OCI-M2 (cell line): ENCODE measurements at regions not wholly inside any gene's neighbourhood (a gene's known extent, or its start where the extent isn't known, plus 50 kb on each side); places are given as distances from the start of the nearest gene placed in this dataset.

Experiments used
- DNase-seq: peaks from one replicate; lab custom pipeline; 2025; ENCODE audit not compliant: unreplicated experiment; lab: John Stamatoyannopoulos, UW

DNA sequence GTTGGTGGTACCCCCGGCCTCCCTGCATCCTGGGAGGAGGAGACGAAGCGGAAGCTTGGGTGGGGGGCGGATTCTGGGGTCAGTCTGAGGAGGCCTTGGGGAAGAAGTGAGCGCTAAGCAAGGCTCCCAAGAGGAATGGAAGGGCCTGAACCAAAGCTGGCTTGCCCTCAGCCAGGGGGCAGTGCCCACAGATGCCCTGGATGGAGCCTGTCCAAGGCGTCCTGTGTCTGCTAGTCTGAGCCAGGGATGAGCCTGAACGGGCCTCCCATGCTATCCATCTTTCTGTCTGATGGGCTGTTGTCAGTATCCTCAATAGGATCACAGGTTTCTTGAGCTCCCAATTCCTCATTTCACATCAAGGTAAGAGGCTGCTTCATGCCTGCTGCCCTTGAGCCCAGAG lies 122.3 kb upstream of the LHX1 start:
- no peak for DNase-seq

DNA sequence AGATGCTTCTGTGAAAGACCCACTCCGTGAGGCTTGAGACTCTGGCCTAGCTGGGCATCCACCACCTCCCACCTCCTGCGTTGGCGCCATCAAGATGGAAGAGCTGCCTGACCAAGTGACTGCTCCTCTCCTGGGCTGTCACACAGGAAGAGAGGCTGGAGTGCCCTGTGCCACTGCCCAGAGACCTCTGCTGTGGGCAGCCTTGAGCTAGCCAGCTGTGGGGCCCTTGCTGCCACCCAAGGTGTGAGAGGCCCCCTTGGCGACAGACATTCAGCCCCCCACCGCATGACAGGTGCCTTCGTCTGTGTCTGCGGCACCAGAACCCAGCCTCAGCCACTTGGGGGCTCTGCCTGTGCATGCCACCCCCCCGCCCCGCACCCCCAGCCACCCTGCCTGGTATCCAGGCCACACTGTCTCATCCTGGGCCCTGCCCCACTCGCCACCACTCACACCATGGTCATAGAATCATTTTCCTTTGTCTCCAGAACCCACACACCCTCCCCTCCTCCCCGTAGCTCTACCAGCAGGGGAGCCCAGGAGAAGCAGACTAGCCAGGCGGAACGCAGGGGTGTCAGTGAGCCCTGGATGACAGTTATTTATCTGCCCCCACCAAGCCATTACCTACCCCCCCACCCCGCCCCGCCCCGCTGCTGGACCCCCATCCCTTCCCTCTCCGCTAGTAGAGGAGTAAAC lies 120.9 kb upstream of the LHX1 start:
- DNase-seq = no peak

DNA sequence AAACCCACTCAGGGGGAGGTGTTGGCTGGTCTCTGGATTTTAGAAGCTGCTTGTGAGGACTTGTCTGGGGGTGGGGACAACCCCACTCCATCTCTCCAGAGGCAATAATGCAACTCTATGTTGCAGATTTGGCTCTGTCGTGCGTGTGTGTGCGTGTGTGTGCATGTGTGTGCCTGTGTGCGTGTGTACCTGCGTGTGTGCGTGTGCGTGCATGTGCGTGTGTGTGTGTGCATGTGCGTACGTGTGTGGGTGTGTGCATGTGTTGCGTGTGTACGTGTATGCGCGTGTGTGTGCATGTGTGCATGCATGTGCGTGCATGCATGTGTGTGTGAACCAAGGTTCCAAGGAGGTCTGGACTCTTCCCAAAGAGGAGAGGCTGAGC lies 120.4 kb upstream of the LHX1 start:
- no peak for DNase-seq

DNA sequence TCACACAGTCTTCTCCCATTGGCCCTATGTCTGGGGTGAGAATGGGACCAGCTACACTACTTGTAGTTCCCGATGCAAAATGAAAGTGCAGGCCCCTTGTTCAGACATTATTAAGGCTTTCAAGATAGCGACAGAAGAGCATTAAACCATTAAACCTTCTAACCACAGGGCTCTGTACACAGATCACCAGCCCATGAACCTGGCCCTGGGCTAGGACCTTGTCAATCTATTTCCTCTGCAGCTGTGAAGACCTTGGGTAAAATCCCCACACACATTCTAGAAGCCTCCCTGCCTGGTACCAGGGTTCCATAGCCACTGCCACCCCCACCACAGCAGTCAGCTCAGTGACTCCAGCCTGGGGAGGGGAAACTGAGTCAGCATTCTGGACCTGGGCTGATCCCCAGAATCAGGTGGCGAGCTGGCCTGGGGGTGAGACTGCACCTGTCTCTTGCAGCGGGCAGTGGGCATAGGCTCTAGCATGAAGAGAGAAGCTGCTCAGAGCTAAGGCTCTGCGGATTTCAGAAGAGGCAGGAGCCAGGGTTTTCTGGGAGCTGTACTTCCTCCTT lies 119.7 kb upstream of the LHX1 start:
- DNase-seq = no peak

- DNase-seq = no peak
Measured at GRCh38 chr17:36818134-36818825, 119.0 kb upstream of the LHX1 start.

DNA sequence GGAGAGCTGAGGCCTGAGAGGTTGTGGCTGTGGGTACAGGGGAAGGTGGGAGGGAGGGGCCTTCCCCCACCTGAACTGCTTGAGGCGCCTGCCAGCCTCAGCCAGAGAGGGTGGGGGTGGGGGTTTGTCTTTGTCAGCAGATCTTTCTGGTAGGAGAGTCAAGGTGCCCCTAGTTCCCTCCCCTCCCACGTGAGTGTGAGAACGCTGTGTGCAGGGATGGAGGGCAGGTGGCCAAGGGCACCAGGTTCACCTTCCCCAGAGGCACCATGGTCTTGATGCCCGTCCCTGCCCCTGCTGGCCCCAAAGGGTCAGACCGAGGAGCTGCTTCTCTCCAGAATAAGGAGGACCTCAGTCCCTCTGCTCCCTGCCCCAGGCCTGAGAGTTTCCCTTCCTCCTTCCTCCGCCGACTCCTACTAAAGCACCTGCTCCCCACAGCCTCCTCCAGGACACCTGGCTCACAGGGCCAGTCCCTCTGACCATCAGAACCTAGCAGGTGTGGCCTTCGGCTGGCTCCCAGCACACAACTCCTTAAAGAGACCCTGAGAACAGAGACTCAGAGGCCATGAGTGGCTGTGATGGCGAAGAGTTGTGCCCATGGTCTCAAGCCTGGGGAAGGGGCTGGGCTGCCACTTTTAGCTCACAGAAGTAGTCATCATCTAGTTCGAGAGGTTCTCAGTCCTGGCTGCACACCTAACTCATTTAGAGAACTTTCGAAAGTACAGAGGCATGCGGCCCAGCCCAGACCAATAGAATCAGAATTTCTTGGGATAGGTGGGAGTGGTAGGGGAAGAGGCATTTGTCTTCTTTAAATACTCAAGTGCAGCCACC lies 113.2 kb upstream of the LHX1 start:
- no peak for DNase-seq

DNA sequence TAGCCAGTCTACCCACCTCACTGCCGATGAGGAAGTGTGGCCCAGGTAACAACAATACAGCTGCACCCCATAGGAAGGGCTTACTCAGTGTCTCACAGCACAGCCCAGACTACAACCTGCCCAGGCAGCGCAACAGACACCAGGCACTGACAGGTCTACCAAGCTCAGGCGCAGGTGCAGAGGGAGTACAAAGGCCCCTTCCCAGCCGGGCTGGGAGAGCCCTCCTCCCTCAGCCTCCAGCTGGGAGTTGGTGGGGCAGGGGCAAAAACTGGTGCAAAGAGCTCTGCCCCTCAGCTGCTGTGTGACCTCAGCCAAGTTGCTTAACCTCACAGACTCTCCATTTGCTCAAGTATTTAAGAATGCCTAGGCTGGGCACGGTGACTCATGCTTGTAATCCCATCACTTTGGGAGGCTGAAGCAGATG lies 112.6 kb upstream of the LHX1 start:
- DNase-seq = no peak

GRCh38 chr17:36825113-36825512 lies 112.2 kb upstream of the LHX1 start:
- no peak for DNase-seq

DNA sequence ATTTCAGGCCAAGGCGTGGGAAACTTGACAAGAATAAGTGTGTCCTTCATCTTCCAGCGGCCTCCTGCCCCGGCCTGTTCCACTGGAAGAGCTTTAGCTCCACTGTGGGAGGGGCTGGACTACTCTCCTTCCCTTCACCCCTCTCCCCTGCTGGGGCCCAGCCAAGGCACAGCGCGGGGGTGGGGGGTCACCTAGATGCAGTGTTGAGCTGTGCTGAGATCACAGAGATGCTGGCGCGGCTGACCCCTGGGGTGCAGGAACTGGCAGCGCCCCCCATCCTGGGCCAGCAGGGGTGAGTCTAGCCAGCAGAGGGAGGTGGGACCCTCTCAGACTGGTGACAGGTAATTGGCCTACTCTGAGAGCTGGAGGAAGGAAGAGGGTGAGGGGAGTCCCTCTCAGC lies 111.8 kb upstream of the LHX1 start:
- DNase-seq = no peak

DNA sequence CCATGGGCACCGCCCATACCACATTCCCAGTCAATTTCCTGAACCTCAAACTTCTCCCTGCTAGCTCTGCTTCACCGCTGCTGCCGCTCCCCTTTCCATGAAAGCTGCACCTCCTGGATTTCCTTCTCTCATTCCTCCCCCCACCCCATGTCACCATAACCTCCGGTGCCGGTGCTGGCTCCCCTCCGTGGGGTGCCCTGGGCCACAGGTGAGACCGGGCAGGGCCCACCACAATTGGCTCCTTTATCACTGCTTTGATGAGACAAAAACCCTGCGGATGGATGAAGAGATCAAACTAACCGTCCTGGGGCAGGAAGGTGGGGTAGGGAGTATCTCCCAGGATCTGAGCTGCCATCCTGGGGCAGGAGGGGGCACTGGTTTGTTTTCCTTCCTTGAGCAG lies 111.3 kb upstream of the LHX1 start:
- DNase-seq = no peak

- DNase-seq = no peak
Measured at GRCh38 chr17:36827081-36827480, 110.2 kb upstream of the LHX1 start.

- no peak for DNase-seq
Measured at GRCh38 chr17:36829676-36830075, 107.6 kb upstream of the LHX1 start.

GRCh38 chr17:36833279-36833678 lies 104.0 kb upstream of the LHX1 start:
- DNase-seq = no peak

DNA sequence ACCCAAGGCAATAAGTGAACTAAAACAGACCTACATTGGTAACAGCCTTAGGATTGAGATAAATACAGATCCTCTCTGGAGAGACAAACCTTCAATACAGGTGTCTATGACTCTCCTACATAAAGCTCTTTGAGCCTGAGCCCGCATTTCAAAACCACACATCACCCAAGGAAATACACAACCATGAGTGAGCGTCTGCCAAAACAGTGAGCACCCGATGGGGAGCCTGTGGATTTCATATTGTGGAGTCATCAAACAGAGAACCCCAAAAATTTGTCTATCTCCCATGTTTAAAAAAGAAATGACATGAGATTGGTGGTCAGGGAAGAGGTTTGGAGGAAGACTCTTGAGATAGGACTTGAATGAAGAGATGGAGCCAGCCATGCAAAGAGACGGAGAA lies 102.2 kb upstream of the LHX1 start:
- no peak for DNase-seq

DNA sequence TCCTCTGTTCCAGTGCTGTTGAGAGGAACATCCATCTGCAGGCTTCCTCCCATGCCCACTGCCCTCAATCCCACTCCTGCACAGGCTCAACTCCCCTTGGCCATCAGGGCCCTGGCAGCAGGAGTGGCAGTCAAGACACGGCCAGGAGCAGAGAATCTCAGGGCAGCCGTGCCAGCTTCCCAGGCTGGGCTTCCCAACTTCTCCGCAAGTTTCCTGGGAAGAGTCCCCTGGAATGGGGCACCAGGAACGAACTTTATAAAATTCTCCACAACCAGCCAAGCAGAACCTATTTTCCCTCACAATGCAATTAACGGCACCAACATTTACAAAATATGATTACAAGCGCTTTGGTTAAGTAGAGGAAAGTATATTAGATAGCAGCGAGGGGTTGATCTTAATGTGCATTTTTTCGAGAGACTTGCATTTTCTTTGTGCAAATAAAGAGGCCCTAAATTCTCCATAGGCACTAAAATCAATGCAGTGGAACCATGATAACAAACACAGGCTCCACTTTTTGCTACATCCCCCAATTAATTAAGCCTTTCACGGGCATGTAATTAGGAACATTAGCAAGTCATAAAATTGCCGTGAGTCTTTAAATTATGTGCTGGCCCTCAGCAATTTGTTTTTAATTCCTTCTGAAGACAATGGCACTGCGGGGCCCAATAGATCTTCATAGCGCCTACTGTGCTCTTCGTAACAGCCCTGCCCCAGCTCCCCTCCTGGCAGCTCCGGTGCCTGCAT lies 99.9 kb upstream of the LHX1 start:
- no peak for DNase-seq

GRCh38 chr17:36837939-36838272 lies 99.4 kb upstream of the LHX1 start:
- no peak for DNase-seq

- DNase-seq = no peak
Measured at GRCh38 chr17:36839256-36839655, 98.0 kb upstream of the LHX1 start.

DNA sequence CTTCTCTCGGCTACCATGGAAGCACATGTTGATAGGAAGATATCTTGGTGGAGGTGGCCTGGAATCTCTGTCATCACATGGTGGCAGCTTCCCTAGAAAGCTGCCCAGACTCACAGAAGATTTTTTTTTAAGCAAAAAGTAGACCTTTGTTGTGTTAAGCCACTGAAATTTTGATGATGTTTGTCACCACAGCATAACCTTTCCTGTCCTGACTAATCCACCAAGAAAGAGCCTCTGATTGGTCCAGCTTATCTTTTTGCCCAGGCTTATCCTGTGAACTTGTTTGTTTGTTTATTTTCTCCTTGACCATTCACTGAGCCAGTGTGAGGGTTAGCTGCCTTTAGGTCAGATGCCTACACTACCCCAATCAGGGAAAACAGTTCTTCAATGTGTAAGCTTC lies 96.5 kb upstream of the LHX1 start:
- no peak for DNase-seq

DNA sequence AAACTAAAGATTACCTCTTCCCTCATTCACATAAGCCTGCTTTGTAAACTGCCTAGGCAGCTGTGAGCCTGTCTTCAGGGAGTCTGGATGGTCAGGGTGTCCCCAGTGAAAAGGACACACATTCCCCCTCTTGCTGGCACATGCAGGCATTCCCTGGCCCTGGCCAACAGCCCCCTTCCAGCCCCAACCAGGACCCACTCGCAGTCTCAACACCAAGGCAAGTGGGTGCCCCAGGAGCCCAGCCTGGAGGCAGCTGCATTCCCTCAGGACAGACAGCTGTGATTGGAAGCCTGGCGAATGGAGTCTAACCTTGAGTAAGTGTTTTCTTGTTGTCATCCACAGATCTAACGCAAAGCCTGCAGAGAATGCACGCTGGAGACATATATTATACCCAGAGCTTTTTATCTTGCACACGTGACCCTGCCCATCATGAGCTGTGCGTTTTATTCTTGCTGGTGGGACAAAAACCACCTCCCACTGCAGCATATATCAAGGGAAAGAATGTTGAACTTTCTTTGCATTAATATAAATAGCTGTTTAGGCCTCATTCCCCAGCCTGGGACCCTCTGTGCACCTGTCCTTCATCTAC lies 95.0 kb upstream of the LHX1 start:
- DNase-seq = no peak

GRCh38 chr17:36842963-36843558 lies 94.2 kb upstream of the LHX1 start:
- DNase-seq = no peak
